ENCODE measurements at regions not wholly inside any gene's neighbourhood (a gene's known extent, or its start where the extent isn't known, plus 50 kb on each side); places are given as distances from the start of the nearest gene placed in this dataset.
"Not testable (repeated sequence)": the region's sequence is repeated elsewhere in the genome, so short reads cannot be mapped to it uniquely, and the experiment has no call there.

DNA sequence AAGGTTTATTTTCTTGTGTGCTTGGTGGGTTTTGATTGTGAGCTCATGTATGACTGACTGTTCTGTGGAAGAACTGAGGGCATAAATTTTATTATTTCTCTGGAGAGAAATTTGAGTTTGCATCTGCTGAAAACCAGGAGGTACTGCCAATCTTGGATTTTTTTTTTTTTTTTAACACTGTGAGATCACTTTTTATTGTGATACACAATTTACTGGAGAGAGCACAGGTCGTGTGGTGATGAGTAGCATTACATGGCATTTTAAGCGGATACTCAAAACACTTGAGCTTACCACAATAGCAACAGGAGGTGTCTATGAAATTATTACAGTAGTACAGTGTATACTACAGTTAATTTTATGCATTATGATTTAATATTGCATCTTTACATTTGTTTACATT lies 237.4 kb downstream of the MFSD1 start:
- no peak for DNase-seq (ENCODE audit: low read depth in 2 of 2)

DNA sequence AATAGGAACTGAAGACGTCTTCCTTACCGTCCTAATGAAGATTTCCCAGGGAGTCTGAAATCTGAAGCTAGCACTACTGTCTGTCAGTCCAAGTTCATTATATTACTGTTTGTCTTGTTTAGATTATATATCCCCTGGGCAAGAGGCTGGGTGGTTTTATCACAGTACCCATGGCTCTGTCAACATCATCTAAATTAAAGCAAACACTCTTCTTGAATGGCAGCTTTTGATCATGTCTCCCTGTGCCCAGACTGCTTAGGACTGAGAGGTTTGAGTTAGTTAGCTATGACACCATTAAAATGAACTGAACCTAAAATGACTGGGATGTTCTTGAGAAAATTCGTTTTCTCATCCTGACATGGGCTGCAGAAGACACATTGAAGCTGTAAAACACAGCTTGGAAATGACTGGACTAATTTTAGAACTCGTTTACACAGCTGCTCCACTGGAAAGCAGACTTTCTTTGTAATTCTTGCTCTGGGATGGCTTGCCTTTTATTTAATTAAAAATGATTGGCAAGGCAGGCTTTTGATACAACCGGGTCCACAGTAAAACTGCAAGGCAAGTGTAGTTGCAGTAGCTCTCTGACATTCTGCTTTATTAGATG lies 243.5 kb downstream of the MFSD1 start:
- no peak for DNase-seq (ENCODE audit: low read depth in 2 of 2)

DNA sequence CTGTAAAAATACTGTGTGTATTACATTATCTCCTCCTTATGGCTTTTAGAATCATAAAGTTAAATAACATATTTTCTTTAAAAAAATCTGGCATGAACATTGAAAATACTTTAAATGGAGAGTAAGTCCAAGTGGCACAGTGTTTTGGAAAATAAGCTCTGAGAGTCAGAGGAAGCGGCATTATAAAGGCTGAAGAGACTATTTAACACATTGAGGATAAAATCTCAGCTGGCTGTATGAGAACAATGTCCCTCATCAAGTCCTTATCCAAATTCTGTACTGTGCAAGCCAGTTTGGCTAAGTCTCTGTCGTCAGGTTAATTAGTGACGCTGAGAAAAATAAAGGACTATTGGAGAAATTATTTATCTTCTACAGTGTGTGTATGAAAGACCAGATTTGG lies 245.5 kb downstream of the MFSD1 start:
- no peak for DNase-seq (ENCODE audit: low read depth in 2 of 2)

DNA sequence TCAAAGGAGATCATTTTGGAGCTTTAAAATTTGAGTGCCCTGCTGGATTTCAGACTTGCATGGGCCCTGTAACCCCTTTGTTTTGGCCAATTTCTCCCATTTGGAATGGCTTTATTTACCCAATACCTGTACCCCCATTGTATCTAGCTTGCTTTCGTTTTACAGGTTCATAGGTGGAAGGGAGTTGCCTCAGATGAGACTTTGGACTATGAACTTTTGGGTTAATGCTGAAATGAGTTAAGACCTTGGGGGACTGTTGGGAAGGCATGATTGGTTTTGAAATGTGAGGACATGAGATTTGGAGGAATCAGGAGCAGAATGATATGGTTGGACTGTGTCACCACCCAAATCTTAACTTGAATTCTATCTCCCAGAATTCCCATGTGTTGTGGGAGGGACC lies 250.6 kb downstream of the MFSD1 start:
- not testable (repeated sequence) for DNase-seq (ENCODE audit: low read depth in 2 of 2)

DNA sequence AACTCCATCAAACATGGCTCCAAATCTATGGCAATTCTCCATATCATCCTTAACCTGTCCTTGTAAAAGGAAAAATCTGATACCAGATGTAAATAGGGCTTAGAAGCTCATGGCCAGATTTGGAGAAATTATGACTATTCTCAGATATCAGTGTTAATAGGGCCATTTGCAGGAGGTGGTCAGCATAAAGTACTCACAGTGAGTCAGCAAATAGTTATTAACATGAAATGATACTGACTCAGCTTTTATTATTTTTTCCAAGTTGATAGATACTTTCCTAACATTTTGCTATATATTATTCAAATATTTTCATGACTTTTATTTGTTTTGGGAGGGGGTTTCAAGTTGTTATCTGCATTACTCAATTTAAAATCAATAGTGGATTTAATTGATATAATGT lies 255.8 kb downstream of the MFSD1 start:
- DNase-seq (ENCODE audit: low read depth in 2 of 2), result no peak

DNA sequence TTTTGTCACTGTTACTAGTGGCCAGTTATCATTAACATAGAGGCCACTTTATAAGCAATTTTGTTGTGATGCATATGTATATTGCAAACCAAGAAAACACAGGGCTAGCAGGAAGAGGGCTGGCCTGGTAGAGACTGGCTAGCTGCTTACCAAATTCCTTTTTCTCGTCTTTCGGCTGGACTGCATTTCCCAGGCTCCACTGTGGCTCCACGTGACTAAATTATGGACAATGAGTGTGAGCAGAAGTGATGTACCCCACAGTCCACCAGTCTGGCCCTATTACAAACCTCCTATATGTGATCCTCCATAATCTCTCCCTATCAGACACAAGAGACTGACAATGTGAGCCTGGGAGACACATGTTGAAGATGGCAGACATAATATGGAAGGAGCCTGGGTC lies 257.0 kb downstream of the MFSD1 start:
- no peak for DNase-seq (ENCODE audit: low read depth in 2 of 2)

DNA sequence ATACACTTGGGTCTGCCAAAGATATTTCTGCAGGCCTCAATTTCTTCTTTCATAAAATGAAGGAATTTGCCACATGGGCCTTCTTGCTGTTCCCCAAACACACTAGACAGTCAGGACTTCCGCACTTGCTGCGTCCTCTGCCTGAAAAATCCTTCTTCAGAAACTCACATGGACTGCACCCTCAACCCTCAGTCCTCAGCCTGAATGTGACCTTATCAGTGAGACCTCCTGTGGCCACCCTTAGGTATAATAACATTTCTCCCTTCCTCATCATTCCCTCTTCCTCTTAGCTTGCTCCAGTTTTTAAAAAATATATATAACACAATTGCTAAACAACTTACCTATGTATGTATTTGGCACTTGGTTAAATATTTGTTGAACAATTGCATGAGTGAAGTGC lies 257.5 kb downstream of the MFSD1 start:
- no peak for DNase-seq (ENCODE audit: low read depth in 2 of 2)

DNA sequence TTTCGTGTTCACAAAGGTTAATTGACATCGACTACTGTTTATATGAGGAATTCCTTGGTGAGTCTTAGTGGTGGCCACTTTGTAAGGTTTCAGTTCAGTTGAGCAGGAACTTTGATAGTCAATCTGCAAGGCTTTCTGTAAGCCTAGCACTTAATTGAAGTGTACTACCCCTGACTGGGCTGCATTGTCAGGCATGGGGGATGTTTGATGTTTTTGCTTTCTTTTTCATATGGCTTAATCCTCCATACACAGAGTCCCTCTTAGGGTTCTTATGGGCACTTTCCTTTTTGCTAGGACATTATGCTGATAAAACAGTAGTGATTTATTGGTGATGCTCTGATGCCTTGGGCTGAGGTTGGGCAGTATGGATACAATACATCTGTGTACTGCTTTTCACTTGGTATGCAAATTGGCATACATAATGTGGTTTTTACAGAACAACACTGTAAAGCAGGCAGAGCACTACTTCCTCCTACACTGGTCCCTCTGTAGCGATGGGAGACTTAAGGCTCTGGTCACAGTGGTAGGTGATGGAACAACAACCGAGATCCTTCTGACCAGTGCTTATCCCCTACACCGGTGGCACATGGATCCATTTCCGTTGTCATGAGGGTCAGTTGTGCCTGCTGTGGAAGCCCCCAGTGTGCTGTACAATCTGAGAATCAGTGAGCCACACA lies 261.0 kb downstream of the MFSD1 start:
- DNase-seq (ENCODE audit: low read depth in 2 of 2), result no peak

DNA sequence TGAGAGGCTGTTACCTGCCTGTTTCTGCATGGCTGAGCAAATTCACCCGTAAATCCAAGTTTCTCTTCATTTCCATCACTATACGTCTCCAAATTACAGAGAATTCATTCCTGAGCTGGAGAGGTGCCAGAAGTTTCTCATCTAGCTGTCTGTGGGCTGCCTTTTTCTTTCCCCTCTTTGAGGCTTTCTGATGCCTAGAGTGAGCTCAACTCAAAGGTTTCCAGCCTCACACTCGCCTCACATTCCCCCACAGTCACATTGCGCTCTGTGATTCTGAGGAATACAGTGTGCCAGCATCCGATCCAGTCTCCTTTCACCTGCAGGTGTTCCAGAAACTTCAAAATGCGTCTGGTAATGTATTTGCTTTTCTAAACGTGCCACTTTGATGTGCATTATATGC lies 267.2 kb downstream of the MFSD1 start, which contains the start of gene IQCJ:
Gene IQCJ (plus strand): TSS at position 229 of the 400 bp plus-strand sequence.
- DNase-seq (ENCODE audit: low read depth in 2 of 2), result no peak

DNA sequence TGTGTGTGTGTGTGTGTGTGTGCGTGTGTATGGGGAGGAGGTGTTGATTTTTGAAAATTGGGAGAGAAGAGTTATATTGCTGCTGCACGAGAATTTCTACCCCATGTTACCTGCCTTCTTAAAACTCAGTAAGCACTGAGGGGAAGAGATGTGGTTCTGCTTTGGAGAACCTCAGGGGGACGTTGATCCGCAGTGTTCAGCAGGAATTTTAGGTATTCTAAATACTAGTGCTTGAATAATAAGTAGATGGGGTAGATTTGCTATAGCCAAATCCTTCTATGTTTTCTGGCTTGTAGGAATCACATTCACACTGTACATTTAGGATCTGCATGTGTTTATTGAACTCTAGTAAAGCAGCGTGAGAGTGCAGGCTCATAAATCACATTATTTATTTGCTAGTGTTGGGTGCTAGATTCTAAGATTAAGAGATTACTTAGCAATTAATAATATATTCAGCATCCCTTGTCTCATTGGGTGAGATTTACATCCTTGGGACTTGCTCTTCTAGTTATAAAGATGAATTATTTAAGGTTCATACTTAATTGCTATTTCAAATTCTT lies 268.1 kb downstream of the MFSD1 start:
- no peak for DNase-seq (ENCODE audit: low read depth in 2 of 2)

DNA sequence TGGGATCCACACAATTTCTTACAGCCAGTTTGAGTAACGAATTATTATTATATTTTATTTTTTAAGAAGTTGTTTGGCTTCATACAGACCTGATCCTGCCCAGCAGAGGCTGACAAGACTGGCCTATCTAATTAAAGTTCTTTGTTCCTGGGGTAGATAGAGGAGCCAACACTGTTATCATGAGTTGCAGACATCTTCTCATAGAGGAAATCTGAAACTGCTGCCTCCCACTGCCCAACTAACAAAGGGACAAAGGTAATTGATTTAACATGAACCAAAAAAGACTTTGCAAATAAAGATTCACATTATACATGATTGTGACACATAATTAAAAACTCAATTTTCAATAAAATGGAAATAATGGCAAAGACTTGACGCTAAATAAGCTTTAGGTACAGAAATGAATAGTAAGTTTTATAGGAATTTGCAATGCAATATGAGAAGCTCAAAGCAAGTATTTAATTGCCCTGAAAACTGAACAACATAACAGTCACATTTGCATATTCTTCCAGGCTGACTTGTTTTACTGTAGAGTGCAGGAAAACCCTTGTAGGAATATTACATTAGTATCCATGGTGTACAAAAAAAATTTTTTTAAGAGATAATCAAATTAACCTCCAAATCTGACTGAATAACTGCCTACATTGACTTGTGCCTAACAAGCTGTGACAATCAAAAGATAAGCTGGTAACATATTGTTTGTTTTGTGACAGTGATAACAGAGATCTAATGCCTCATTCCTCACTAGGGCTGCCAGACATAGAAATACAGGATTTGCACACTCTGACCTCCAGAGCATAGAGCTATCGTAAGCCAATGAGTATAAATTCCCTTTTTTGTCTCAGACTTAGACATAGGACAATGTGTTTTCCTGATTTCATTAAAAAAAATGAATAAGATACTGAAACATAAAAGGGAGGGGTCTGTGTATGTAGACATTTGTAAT lies 273.2 kb downstream of the MFSD1 start:
- no peak for DNase-seq (ENCODE audit: low read depth in 2 of 2)

DNA sequence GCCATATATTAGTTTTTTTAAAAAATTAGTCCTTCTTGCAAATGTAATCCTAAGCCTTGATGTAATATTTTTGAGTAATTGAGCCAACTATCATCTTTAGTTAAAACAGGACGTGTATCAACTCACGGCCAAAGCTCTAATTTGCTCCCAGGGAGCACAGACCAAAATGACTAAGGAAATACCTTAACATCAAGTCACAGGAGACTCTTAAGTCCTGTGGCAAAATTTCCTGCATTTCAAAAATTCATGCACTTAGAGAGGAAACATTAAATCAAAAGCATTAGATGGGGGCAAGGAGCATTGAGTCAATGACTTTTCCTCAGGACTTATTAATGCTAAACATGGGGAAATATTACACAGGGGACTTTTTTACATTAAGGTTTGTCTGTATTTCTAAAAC lies 276.0 kb downstream of the MFSD1 start:
- DNase-seq (ENCODE audit: low read depth in 2 of 2), result peak in 1 of 2 donors; percentile 91

DNA sequence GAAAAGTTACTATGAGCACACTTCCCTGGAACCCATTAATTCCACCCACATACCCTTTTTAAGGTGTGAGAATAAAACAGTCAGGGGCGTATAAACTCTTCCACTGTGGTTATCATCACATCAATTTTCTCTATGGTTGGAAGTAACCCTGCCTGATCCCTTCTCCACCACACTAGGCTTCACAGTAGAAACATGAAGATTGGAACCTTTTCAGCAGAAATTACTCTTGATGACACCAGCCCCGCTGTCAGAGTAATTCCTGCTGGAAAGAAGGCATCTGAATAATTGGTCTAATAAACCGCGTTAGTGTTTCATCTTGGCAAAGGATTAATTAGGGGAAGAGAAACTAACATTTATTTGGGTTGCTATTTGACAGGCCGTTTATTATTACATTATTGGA lies 278.4 kb downstream of the MFSD1 start:
- DNase-seq (ENCODE audit: low read depth in 2 of 2), result no peak

DNA sequence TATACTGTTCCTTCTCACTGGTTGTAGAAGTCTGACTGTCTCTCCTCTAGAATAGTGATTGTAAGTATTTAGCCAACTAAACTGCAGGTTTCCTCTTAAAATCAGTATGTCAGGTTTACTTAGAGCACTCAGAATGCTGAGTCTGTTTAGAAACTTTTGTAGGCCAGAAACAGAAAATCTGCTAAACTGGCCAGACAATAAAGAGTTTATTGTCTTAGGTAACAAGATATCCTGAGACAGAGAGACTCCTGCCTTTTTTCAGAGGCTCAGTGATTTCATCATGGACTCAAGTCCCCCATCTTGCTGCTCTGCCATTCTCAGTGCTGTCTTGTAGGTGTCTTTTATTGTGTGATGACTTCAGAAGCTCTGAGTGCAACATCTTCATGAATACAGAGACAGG lies 279.0 kb downstream of the MFSD1 start:
- DNase-seq (ENCODE audit: low read depth in 2 of 2), result no peak

DNA sequence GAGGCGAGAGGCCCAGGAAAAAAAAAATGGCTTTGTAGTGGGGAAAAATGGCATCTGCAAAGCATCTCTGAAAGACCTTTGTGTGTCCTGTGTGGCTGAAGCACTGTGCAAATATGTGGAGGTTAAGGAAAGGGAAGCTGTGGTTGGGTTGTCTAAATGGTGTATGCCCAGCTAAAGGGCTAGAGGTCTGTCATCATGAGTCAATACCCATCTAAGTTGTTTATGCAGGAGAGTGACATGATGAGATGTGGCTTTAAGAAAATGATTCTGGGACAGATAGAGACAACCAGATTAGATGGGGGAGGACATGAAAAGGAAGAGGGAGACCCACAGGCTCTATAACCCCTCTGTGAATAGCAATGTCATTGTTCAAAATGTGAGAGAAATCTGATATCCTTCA lies 280.7 kb downstream of the MFSD1 start:
- peak in 1 of 2 donors; percentile 67 for DNase-seq (ENCODE audit: low read depth in 2 of 2)

DNA sequence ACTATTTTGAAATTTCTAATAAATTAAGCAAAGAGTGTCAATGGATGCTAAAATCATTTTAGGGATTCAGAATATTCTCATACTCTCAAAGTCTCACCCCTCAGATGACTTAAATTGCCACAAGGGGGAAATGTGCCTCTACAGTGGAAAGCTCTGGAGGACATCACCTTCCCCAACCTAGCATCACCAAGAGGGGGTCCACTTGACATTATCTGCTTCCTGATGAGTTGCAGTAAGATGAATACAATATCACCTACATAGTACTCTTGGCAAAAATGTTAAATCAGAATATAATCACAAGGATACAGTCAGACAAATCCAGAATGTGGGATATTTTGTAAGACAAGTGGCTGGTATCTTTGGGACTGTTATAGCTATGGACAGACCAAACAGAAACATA lies 290.1 kb downstream of the MFSD1 start:
- DNase-seq (ENCODE audit: low read depth in 2 of 2), result no peak

DNA sequence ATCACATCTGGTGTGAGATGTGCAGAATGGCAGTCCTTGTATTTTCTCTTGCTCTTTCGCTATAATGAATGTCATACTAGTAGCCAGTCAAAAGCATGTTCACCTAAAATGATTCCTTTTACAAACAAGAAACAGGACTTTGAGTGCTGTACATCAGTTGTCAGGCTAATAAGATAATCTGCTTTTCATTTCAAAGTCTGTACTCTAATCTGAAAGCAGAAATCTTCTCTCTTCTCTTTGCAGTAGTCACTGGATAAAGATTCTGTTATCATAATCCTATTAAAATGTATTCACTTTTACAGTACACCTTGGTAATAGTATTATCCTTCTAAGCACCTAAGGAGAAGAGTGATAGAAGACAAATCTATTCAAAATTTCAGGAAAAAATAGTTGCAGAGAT lies 300.1 kb downstream of the MFSD1 start:
- no peak for DNase-seq (ENCODE audit: low read depth in 2 of 2)

DNA sequence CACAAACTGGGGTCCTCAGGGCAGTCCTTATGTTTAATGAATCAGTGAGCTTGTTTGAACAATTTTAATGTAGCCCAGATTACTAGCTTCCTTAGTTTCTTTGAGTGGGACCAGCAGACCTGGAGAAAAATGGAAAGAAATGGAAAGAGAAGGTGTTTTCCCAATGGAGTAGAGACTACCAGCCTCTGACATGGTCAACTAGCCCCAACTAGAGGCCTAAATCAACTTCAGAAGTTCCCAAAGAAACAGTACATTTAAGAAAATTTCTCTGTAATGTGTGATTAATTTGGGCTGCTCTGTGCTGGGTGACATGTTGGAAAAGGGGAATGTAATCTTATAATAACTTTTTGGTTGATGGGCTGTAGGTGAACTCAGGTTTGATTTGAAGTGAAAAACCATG lies 310.9 kb downstream of the MFSD1 start:
- DNase-seq (ENCODE audit: low read depth in 2 of 2), result no peak

DNA sequence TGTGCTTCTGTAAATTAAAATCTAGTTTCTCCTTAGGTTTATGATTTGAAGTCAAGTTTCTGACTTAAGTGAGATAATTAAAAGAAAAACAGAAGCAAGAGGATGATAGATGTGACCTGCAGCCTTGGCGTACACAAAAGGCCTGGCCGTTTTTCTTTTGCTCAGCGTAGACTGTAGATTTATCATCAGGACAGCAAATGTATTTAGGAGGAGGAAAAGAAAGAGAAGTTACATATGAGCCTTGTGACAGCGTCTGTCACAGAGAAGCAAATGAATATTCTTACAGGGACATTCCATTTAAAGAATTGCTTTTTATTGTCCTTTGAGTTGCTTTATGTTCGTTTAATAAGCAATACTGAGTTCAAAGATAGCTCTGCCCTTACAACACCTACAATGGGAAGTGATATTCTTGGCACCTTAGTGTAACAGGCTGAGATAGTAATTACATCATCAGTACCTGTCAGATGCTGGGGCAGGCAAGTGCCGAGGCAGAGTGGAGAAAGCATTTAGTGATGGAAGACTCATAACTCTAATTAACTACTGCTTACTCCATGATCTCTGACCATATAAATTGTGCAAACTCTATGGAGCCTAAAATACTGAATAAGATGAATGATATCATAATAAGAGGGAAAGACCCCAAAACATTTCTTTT lies 311.5 kb downstream of the MFSD1 start:
- DNase-seq (ENCODE audit: low read depth in 2 of 2), result no peak

DNA sequence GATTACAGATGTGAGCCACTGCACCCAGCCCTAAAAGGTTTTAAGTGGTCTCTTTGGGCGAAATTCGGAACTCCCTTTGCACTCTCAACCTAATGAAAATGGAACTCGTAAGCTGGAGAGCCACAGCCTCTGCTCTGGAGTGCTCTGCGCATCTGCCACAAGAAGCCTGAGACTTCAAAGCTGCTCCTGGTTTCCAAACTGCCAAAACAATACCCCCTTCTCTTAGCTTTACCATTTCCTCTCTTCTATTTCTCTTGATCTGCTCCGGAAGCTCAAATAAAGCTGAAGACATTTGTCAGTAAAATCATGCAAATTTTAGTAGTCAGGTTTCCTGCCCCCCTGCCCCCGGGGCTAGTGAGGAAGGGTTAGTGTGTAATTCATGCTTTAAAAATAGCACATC lies 312.7 kb downstream of the MFSD1 start:
- DNase-seq (ENCODE audit: low read depth in 2 of 2), result no peak

DNA sequence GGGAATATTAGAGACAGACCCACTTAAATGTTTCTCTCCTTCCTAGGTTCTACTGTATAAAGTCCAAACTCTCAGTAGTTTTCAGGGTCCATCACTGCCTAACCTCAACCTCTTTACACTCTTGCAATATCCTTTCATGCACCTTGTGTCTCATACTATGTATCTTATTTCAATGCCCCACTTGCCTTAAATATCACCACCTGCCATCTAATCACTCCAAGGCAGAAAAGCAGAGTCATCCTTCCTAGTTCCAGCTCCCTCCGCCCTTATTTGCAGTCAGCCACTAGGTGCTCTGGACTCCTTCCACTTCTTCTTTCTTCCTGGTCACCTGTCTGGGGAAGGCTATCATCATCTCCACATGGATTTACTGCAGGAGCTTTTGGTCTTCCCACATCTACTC lies 322.0 kb downstream of the MFSD1 start:
- DNase-seq (ENCODE audit: low read depth in 2 of 2), result no peak
